Breast epithelium (tissue), 3 donors: ENCODE measurements at regions not wholly inside any gene's neighbourhood (a gene's known extent, or its start where the extent isn't known, plus 50 kb on each side); places are given as distances from the start of the nearest gene placed in this dataset.

Experiments used
- POLR2A ChIP-seq: fragments of 450-650 bp; IDR thresholded peaks from one replicate; pipeline ENCODE4 v1.6.1; 2016; ENCODE audit warnings: antibody characterized with exemption, mild to moderate bottlenecking, moderate library complexity
- POLR2AphosphoS5 ChIP-seq, 3 donors: sonication (generic); formaldehyde crosslinking; IDR thresholded peaks; one replicate each; pipeline ENCODE4 v1.6.1; 2017; ENCODE audit warnings: antibody characterized with exemption in 3 of 3
- TF ChIP-seq, protein P1 (sequence below), 3 donors: fragments of 450-650 bp; IDR thresholded peaks; one replicate each; pipeline ENCODE4 v1.5.1; 2016 to 2017; ENCODE audit warnings: antibody characterized with exemption in 3 of 3, mild to moderate bottlenecking in 3 of 3, moderate library complexity in 3 of 3

DNA sequence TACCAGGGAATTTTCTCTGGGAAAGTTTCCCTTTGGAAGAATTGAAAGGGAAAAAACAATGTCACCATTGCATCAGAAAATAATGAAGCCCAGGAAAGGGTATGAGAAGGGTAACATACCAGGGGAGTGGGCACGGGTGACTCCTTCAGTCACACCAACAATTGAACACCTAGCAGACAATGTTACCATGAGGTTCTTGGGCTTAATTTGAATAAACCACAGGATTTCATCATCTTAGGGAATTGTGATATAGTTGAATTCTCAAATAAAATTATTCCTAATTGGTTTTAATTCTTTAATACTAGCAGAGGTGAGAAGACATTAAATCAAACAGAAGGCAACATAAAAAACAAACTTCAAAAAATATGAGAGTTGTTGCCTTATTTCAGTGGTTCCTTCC lies 73.7 kb upstream of the RREB1 start:
- TF ChIP-seq POLR2A (no peak), POLR2AphosphoS5 (IDR thresholded peaks at IDR 0.05) (no peak)
- TF ChIP-seq, protein P1, sequence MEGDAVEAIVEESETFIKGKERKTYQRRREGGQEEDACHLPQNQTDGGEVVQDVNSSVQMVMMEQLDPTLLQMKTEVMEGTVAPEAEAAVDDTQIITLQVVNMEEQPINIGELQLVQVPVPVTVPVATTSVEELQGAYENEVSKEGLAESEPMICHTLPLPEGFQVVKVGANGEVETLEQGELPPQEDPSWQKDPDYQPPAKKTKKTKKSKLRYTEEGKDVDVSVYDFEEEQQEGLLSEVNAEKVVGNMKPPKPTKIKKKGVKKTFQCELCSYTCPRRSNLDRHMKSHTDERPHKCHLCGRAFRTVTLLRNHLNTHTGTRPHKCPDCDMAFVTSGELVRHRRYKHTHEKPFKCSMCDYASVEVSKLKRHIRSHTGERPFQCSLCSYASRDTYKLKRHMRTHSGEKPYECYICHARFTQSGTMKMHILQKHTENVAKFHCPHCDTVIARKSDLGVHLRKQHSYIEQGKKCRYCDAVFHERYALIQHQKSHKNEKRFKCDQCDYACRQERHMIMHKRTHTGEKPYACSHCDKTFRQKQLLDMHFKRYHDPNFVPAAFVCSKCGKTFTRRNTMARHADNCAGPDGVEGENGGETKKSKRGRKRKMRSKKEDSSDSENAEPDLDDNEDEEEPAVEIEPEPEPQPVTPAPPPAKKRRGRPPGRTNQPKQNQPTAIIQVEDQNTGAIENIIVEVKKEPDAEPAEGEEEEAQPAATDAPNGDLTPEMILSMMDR (IDR thresholded peaks at IDR 0.05) = no peak
